ENCODE measurements at regions not wholly inside any gene's neighbourhood (a gene's known extent, or its start where the extent isn't known, plus 50 kb on each side); places are given as distances from the start of the nearest gene placed in this dataset.

GRCh38 chr6:139982652-139983295 lies 608.3 kb upstream of the CITED2 start:
- Mint-ChIP-seq H3K36me3 (ENCODE audit: low read depth) (no peaks in the 10 kb centered on the region), H3K9me3 (no peaks in the 10 kb centered on the region), H3K27me3 (ENCODE audit: insufficient read depth) (no peaks in the 10 kb centered on the region), H3K27ac (peak overlapping the region; percentile 70), H3K4me1 (peaks cover 42% of the 10 kb centered on the region), H3K4me3 (no peak overlapping the region)
- peak overlapping the region; percentile 10 for H3K4me3 ChIP-seq (ENCODE audit: low read length)
- DNase-seq: peak; percentile 66
- no peaks in the 10 kb centered on the region for H3K36me3 ChIP-seq (ENCODE audit: control insufficient read depth, insufficient read depth, low read length)
- H3K27ac ChIP-seq (ENCODE audit: low read depth, low read length): peak overlapping the region; percentile 34
- H3K9me3 ChIP-seq (ENCODE audit: control insufficient read depth, low read length): no peaks in the 10 kb centered on the region
- peaks cover 12% of the 10 kb centered on the region for H3K4me1 ChIP-seq (ENCODE audit: control insufficient read depth, insufficient read depth, low read length)
- TF ChIP-seq, protein P1, sequence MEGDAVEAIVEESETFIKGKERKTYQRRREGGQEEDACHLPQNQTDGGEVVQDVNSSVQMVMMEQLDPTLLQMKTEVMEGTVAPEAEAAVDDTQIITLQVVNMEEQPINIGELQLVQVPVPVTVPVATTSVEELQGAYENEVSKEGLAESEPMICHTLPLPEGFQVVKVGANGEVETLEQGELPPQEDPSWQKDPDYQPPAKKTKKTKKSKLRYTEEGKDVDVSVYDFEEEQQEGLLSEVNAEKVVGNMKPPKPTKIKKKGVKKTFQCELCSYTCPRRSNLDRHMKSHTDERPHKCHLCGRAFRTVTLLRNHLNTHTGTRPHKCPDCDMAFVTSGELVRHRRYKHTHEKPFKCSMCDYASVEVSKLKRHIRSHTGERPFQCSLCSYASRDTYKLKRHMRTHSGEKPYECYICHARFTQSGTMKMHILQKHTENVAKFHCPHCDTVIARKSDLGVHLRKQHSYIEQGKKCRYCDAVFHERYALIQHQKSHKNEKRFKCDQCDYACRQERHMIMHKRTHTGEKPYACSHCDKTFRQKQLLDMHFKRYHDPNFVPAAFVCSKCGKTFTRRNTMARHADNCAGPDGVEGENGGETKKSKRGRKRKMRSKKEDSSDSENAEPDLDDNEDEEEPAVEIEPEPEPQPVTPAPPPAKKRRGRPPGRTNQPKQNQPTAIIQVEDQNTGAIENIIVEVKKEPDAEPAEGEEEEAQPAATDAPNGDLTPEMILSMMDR (conservative IDR thresholded peaks at IDR 0.05): no peak
- H3K9ac ChIP-seq (ENCODE audit: extremely low read depth, low read length, poor library complexity, severe bottlenecking): no peak overlapping the region
- H3K27me3 ChIP-seq (ENCODE audit: control insufficient read depth, insufficient read depth, low read length, poor library complexity, severe bottlenecking): no peaks in the 10 kb centered on the region
- WGBS, 2 experiments (ENCODE audit: insufficient coverage in 1 of 2, insufficient read length in 1 of 2): 57 to 61% methylated on average over 3 to 4 of the region's 4 CpGs

DNA sequence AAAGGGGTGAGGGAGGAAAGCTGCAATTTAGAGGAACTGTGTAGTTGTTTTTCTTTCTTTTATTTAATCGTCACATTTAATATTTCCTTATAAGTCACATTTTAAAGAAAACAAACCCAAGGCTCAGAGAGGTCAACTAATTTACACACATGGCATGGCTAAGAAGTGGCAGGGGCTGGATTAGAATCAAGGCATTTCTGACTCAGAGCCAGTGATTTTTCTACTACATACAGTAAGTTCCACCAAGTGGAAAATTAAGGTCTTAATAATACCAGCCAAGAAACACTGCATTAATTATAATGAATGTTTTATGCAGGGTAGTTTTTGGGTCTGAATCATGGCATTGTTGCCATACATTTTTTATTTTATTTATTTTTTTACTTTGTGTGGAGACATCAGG lies 607.7 kb upstream of the CITED2 start:
- peak overlapping the region; percentile 64 for H3K27ac Mint-ChIP-seq
- Histone ChIP-seq H3K27me3 (ENCODE audit: control insufficient read depth, insufficient read depth, low read length, poor library complexity, severe bottlenecking) (no peaks in the 10 kb centered on the region), H3K9me3 (ENCODE audit: control insufficient read depth, low read length) (no peaks in the 10 kb centered on the region), H3K27ac (ENCODE audit: low read depth, low read length) (peak overlapping the region; percentile 39), H3K4me1 (ENCODE audit: control insufficient read depth, insufficient read depth, low read length) (peaks cover 12% of the 10 kb centered on the region), H3K36me3 (ENCODE audit: control insufficient read depth, insufficient read depth, low read length) (no peaks in the 10 kb centered on the region), H3K4me3 (ENCODE audit: low read length) (no peak overlapping the region), H3K9ac (ENCODE audit: extremely low read depth, low read length, poor library complexity, severe bottlenecking) (peak overlapping the region; percentile 31)
- no peak for DNase-seq
- H3K4me3 Mint-ChIP-seq: no peak overlapping the region
- WGBS, 2 experiments (ENCODE audit: insufficient coverage in 1 of 2, insufficient read length in 1 of 2): 0% methylated on average over 1 of the region's 1 CpG; no CpG with 5 or more reads in 1 of the 2 experiments
- TF ChIP-seq, protein P1 (conservative IDR thresholded peaks at IDR 0.05): no peak
- no peaks in the 10 kb centered on the region for H3K36me3 Mint-ChIP-seq (ENCODE audit: low read depth)
- H3K4me1 Mint-ChIP-seq: peaks cover 47% of the 10 kb centered on the region
- no peaks in the 10 kb centered on the region for H3K9me3 Mint-ChIP-seq
- no peaks in the 10 kb centered on the region for H3K27me3 Mint-ChIP-seq (ENCODE audit: insufficient read depth)

DNA sequence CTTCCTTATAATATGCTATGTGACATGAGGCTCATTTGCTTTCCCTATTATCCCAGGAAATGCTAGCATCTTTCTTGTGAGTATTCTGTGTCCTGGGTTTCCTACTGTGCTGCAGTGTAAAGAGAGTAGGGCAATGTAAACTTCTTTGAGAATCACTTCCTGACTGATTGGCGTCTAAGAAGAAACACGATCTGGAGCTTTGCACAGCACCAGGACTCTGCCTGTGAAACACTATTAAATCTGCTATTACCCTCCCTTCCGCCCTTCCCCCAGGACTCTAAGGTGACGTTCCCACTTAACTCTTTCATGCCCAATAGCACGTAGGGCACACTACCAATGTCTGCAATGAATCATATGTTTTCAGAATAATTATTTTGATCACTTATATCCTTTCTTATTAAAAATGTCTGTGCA lies 607.3 kb upstream of the CITED2 start:
- peaks cover 48% of the 10 kb centered on the region for H3K4me1 Mint-ChIP-seq
- H3K36me3 Mint-ChIP-seq (ENCODE audit: low read depth): no peaks in the 10 kb centered on the region
- no peaks in the 10 kb centered on the region for H3K36me3 ChIP-seq (ENCODE audit: control insufficient read depth, insufficient read depth, low read length)
- no peaks in the 10 kb centered on the region for H3K9me3 Mint-ChIP-seq
- H3K9ac ChIP-seq (ENCODE audit: extremely low read depth, low read length, poor library complexity, severe bottlenecking): peak overlapping the region; percentile 31
- TF ChIP-seq, protein P1 (conservative IDR thresholded peaks at IDR 0.05): no peak
- peak overlapping the region; percentile 39 for H3K27ac ChIP-seq (ENCODE audit: low read depth, low read length)
- no peak overlapping the region for H3K4me3 Mint-ChIP-seq
- no peaks in the 10 kb centered on the region for H3K9me3 ChIP-seq (ENCODE audit: control insufficient read depth, low read length)
- H3K4me1 ChIP-seq (ENCODE audit: control insufficient read depth, insufficient read depth, low read length): peaks cover 12% of the 10 kb centered on the region
- H3K27ac Mint-ChIP-seq: peak overlapping the region; percentile 64
- H3K27me3 ChIP-seq (ENCODE audit: control insufficient read depth, insufficient read depth, low read length, poor library complexity, severe bottlenecking): no peaks in the 10 kb centered on the region
- H3K27me3 Mint-ChIP-seq (ENCODE audit: insufficient read depth): no peaks in the 10 kb centered on the region
- 0 to 14% methylated on average over 1 to 5 of the region's 5 CpGs for WGBS, 2 experiments (ENCODE audit: insufficient coverage in 1 of 2, insufficient read length in 1 of 2)
- DNase-seq: peak; percentile 59
- no peak overlapping the region for H3K4me3 ChIP-seq (ENCODE audit: low read length)

Measured in endodermal cell (in vitro differentiated cells).